ENCODE measurements at regions not wholly inside any gene's neighbourhood (a gene's known extent, or its start where the extent isn't known, plus 50 kb on each side); places are given as distances from the start of the nearest gene placed in this dataset.
"Not testable (repeated sequence)": the region's sequence is repeated elsewhere in the genome, so short reads cannot be mapped to it uniquely, and the experiment has no call there.

GRCh38 chr4:34373456-34373855, 1870.9 kb downstream of the ARAP2 start:
- DNase-seq: no peak

- DNase-seq: no peak
Observed at GRCh38 chr4:34412233-34412632, 1832.1 kb downstream of the ARAP2 start.

- DNase-seq: no peak
Observed at GRCh38 chr4:34412911-34413310, 1831.4 kb downstream of the ARAP2 start.

- no peak for DNase-seq
Observed at GRCh38 chr4:34417160-34417559, 1827.2 kb downstream of the ARAP2 start.

- DNase-seq: no peak
Observed at GRCh38 chr4:34419871-34420270, 1824.4 kb downstream of the ARAP2 start.

DNA sequence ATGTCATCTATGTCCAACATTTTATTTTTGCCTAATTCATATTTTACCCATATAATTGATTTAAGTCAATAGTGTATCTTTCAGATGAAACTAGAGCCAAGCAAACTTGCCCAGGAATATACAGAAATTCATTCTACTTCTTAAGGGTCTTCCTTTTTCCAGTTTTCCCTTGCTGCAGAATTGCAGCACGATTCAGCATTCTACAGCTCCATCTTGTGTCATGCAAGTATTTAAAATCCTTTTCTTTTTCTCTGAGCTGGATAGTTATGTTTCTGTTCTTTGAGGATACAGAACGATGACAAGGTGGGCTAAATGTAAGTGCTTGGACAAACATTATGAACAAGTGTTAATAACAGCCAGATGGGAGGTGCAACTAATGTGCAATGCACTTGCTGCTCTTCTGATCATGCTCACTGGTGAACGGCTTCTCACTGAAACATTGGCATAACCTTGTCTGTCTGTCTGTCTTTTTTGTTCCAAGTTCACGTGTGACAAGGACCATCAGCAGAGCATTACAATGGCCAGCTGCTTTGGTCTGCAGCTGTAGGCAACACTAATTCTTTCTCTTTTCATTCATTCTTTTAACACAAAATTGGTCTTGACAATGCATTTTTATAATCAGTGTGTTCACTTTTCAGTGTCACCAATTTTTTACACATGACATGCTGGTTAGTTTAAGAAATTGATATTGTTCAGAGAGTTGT, 1821.7 kb downstream of the ARAP2 start:
- peak; percentile 5 for DNase-seq

GRCh38 chr4:34432706-34433105, 1811.6 kb downstream of the ARAP2 start:
- no peak for DNase-seq

DNA sequence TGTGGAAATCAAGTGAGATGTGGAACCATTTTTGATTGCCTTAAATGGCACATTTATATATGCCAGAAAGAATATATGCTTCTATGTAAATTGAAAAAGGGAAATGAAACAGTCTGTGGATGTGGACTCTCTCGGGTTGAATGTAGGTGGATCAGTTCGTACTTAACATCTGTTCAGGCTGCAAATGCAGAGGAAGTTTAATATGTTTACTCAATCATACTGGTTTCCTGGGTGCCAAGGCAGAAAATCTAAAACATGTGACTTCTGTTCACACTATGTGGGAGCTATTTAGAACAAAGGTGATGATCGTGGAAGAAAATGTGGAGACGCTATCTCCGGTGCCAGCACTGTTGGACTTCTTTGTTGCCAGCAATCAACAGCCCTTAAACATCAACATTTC, 1809.9 kb downstream of the ARAP2 start:
- not testable (repeated sequence) for DNase-seq

DNA sequence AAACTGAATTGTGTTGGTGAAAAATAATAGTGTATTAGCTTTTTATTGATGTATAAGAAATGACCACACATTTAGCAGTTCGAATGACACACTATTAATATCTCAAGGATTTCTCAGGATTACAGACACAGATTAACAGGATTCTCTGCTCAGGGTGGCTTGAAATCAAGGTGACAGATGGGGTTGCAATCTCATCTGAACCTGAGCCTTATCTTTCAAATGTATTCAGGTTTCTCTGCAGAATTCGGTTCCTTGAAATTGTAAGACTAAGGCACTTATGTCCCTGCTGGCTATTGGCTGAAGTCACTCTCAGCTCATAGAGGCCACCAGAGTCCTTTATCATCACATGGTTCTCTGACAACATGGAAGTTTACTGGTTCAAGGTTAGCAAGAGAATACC, 1780.1 kb downstream of the ARAP2 start:
- no peak for DNase-seq

DNA sequence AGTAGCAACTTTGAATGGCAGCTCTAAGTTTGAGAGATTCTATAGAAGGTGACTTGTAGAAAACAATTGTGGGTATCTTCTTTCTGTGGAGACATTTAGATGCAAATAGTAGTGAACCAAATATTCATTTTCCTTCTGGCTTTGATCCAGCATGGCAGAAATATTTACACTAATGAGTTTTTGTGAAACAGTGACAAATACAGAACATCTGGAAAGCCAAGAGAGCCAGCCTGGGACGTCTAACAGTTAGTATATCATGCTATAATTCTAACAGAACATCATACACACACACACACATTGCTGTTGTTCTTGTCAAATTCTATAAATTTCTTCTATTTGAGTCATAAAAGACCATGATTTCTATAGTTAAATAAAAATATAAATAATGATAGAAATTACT, 1777.9 kb downstream of the ARAP2 start:
- no peak for DNase-seq

DNA sequence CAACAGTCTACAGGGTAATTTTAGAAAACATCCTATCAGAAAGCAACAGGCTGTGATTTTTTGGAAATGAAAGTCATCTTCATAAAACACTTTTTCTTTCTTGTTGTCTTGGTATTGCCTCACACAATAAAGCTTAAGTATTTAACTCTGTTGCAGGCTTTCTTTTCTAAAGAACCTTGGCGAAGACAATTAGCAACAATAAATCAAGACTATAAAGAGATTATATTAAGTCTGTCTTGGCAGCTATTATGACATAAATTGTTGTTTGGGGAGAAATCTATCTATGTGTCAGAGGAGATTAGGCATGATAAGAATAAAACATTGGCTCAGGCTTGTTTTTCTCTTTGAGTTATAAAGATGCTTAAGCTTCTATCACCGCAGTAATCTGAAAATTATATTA, 1774.8 kb downstream of the ARAP2 start:
- no peak for DNase-seq

- no peak for DNase-seq
Observed at GRCh38 chr4:34485252-34485651, 1759.1 kb downstream of the ARAP2 start.

DNA sequence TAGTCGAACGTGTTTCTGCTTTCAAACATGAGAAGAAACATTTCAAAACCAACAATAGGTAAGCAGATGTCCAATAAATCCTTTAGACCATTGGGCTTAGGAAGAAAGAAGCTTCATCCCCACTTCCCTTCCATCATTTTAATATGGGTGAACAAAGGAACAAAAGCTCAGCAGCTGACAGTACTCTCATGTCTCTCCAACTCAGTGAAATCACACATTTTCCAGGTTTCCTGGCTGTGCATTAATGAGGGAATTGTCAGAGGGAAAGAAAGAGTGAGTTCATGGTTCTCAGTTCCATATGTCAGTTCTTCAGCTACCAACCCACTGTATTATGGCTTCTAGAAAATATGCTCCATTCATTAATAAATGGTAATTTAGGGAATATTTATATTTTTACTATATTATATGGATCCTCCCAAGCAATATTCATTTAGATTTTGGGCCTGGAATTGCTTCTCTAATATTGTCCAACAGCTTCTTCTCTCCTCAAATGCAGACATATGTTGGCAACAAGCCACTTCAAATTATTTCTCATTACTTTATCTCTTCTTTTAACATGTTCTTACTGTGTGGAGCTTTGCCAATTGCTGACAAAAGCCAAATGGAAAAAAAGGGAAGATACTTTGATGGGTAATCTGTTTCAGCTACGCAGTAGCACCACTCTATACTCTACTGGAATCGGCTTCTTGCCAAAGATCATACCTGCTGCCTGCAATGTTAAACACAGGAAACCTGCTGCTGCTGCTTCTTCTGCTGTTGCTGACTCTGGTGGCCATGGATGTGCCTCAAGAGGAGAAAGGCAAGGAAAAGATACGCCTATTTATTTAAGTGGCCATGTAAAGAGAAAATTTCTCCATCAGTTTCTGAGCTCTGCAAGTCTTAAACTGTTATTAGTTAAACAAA, 1757.6 kb downstream of the ARAP2 start:
- DNase-seq: no peak

DNA sequence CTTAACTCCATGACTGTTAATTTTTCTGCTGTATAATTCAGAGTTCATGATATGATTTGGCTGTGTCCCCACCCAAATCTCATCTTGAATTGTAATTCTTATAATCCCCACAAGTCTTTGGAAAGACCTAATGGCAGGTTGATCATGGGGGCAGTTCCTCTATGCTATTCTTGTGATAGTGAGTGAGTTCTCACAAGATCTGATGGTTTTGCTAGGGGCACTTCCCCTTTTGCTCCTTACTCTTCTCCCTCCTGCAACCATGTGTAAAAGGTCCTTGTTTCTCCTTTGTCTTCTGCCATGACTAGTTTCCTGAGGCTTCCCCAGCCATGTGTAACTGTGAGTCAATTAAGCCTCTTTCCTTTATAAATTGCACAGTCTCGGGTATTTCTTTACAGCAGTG, 1751.9 kb downstream of the ARAP2 start:
- DNase-seq: no peak

- no peak for DNase-seq
Observed at GRCh38 chr4:34502086-34502485, 1742.2 kb downstream of the ARAP2 start.

DNA sequence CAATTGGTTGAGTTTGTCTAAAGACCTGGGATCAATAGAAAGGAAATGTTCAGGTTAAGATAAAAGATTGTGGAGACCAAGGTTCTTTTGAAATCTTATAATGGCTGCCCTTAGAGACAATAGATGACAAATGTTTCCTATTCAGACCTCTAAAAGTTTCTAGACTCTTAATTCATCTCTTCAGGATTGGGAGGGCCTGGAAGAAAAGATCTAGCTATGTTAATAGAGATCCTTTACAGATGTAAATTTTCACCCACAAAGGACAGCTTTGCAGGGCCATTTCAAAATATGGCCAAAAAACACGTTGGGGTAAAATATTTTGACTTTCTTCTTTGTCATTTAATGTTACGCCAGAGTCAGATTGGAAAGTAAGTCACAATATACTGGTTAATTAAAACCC, 1739.6 kb downstream of the ARAP2 start:
- not testable (repeated sequence) for DNase-seq

DNA sequence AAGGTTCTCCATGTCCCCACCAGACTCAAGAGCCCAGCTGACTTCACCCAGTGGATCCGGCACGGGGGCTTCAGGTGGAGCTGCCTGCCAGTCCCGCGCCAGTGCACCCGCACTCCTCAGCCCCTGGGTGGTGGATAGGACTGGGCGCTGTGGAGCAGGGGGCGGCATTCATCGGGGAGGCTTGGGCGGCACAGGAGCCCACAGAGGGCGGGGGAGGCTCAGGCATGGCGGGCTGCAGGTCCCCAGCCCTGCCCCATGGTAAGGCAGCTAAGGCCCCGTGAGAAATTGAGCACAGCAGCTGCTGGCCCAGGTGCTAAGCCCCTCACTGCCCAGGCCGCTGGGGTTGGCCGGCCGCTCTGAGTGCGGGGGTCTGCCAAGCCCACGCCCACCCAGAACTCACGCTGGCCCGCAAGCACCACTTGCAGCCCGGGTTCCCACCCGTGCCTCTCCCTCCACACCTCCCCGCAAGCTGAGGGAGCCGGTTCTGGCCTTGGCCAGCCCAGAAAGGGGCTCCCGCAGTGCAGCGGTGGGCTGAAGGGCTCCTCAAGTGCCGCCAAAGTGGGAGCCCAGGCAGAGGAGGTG, 1737.7 kb downstream of the ARAP2 start:
- DNase-seq: not testable (repeated sequence)

GRCh38 chr4:34512616-34513015, 1731.7 kb downstream of the ARAP2 start:
- DNase-seq: no peak

- no peak for DNase-seq
Observed at GRCh38 chr4:34516524-34516923, 1727.8 kb downstream of the ARAP2 start.

GRCh38 chr4:34534916-34535315, 1709.4 kb downstream of the ARAP2 start:
- no peak for DNase-seq

GRCh38 chr4:34566091-34566490, 1678.2 kb downstream of the ARAP2 start:
- no peak for DNase-seq

DNA sequence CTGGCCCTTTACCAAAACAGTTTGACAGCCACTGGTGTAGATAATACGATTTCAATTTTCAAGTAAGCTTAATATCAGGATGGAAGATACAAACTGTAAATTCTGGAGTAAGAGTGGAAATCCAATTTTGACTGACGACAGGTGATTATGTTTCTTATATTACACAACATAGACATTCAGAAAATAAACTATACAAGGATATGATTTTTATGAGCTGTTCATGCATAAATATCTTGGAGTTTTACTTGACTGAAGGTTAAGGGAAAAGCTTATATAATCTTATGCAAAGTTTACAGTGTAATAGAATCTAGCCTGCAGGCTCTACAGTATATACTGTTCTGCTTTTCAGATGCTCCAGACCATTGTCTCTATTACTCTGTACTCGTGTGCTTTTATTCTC, 1672.3 kb downstream of the ARAP2 start:
- DNase-seq: no peak

- no peak for DNase-seq
Observed at GRCh38 chr4:34615315-34615714, 1629.0 kb downstream of the ARAP2 start.

All from right kidney (tissue), 1 donor.